ENCODE measurements at regions not wholly inside any gene's neighbourhood (a gene's known extent, or its start where the extent isn't known, plus 50 kb on each side); places are given as distances from the start of the nearest gene placed in this dataset.

DNA sequence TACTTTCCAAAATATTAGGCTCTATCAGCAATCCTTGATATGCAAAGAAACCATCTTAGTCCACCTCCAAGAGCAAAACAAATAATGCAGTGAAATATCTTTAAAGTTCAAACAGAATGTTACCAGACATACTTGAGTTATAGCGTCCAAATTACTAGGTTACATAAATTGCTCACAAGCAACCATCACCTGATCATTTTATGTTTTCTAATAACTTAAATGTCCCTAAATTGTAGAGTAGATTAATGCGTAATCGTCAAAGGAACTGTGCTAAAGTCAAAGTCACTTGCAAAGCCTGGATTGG is 350.6 kb upstream of the ARGLU1 start:
- Mint-ChIP-seq H3K36me3 (ENCODE audit: low read depth) (no peaks in the 10 kb centered on the region), H3K4me3 (peak overlapping the region; percentile 84), H3K27me3 (ENCODE audit: low read depth) (no peaks in the 10 kb centered on the region), H3K27ac (ENCODE audit: unreplicated experiment) (peak overlapping the region; percentile 23), H3K4me1 (peaks cover 72% of the 10 kb centered on the region), H3K9me3 (no peaks in the 10 kb centered on the region)
- DNase-seq (ENCODE audit: low read depth, low spot score), result no peak
- TF ChIP-seq, protein P1, sequence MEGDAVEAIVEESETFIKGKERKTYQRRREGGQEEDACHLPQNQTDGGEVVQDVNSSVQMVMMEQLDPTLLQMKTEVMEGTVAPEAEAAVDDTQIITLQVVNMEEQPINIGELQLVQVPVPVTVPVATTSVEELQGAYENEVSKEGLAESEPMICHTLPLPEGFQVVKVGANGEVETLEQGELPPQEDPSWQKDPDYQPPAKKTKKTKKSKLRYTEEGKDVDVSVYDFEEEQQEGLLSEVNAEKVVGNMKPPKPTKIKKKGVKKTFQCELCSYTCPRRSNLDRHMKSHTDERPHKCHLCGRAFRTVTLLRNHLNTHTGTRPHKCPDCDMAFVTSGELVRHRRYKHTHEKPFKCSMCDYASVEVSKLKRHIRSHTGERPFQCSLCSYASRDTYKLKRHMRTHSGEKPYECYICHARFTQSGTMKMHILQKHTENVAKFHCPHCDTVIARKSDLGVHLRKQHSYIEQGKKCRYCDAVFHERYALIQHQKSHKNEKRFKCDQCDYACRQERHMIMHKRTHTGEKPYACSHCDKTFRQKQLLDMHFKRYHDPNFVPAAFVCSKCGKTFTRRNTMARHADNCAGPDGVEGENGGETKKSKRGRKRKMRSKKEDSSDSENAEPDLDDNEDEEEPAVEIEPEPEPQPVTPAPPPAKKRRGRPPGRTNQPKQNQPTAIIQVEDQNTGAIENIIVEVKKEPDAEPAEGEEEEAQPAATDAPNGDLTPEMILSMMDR (conservative IDR thresholded peaks at IDR 0.05), result no peak

GRCh38 chr13:106917673-106918556 is 350.0 kb upstream of the ARGLU1 start:
- peak; percentile 89 for DNase-seq (ENCODE audit: low read depth, low spot score)
- Mint-ChIP-seq H3K36me3 (ENCODE audit: low read depth) (no peaks in the 10 kb centered on the region), H3K4me1 (peaks cover 69% of the 10 kb centered on the region), H3K27me3 (ENCODE audit: low read depth) (no peaks in the 10 kb centered on the region), H3K27ac (ENCODE audit: unreplicated experiment) (peak overlapping the region; percentile 94), H3K4me3 (peak overlapping the region; percentile 84), H3K9me3 (no peaks in the 10 kb centered on the region)
- TF ChIP-seq, protein P1 (conservative IDR thresholded peaks at IDR 0.05), result peak; percentile 99

DNA sequence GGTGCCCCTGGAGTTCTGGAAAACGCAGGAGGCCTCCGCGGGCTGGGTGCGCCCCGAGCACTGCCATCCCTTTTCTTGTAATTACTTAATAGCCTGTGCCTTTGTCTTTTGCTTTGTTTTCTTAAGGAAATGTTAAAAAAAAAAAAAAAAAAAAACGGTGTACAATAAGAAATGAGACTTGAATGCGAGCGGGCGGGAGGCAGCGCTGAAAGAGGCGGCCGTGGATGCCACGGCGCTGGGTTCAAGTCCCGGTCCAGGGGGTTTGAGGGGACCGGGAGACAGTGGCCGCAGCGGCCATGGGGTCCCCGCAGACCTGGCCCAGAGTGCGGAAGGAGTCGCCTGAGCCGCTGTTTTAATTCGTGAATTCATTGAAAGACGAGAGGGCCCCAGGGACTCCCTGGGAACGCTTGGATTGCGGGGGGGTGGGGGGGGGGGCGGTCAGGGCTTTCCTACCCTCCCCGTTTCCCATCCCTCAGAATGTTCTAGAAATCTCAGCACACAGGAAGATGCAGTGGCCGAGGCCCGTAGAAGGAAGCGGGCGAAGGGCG is 349.2 kb upstream of the ARGLU1 start:
- no peak overlapping the region for H3K27ac Mint-ChIP-seq (ENCODE audit: unreplicated experiment)
- H3K27me3 Mint-ChIP-seq (ENCODE audit: low read depth), result no peaks in the 10 kb centered on the region
- no peak for DNase-seq (ENCODE audit: low read depth, low spot score)
- H3K4me1 Mint-ChIP-seq, result peaks cover 65% of the 10 kb centered on the region
- TF ChIP-seq, protein P1 (conservative IDR thresholded peaks at IDR 0.05), result no peak
- H3K36me3 Mint-ChIP-seq (ENCODE audit: low read depth), result no peaks in the 10 kb centered on the region
- peaks cover 2% of the 10 kb centered on the region for H3K9me3 Mint-ChIP-seq
- H3K4me3 Mint-ChIP-seq, result peak overlapping the region; percentile 68

- peaks cover 5% of the 10 kb centered on the region for H3K9me3 Mint-ChIP-seq
Observed at GRCh38 chr13:106916329-106916976, 348.5 kb upstream of the ARGLU1 start.

DNA sequence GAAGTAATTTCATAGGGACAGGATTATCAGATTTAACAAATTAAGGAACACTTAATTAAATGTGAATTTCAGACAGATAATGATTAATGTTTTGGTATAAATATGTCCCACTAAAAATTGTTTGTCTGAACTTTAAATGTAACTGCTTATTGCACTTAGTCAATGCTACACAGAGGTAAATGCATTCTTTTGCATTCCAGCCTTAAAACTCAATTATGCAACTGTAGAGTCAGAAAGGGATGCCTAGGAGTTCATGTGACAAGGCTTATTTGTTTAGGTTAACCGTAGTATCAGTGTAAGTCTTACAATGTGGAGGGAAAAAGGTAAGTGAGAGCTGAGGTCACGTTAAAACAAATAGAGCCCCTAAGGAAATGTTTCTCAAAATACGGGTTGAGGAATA is 347.2 kb upstream of the ARGLU1 start:
- Mint-ChIP-seq H3K9me3 (peaks cover 5% of the 10 kb centered on the region), H3K36me3 (ENCODE audit: low read depth) (no peaks in the 10 kb centered on the region), H3K27ac (ENCODE audit: unreplicated experiment) (no peak overlapping the region), H3K4me1 (peaks cover 48% of the 10 kb centered on the region), H3K27me3 (ENCODE audit: low read depth) (no peaks in the 10 kb centered on the region), H3K4me3 (peak overlapping the region; percentile 36)
- TF ChIP-seq, protein P1 (conservative IDR thresholded peaks at IDR 0.05), result no peak
- no peak for DNase-seq (ENCODE audit: low read depth, low spot score)

More at GRCh38 chr13:106916329-106916976, 348.5 kb upstream of the ARGLU1 start:
- Mint-ChIP-seq H3K4me3 (peak overlapping the region; percentile 68), H3K36me3 (ENCODE audit: low read depth) (no peaks in the 10 kb centered on the region), H3K27me3 (ENCODE audit: low read depth) (no peaks in the 10 kb centered on the region), H3K27ac (ENCODE audit: unreplicated experiment) (peak overlapping the region; percentile 53), H3K4me1 (peaks cover 61% of the 10 kb centered on the region)
- TF ChIP-seq, protein P1 (conservative IDR thresholded peaks at IDR 0.05), result no peak
- DNase-seq (ENCODE audit: low read depth, low spot score), result no peak

Measured in neural crest cell (in vitro differentiated cells).